ENCODE measurements at regions not wholly inside any gene's neighbourhood (a gene's known extent, or its start where the extent isn't known, plus 50 kb on each side); places are given as distances from the start of the nearest gene placed in this dataset.

GRCh38 chr4:129581305-129581704 lies 485.4 kb downstream of the C4orf33 start:
- H3K4me1 Mint-ChIP-seq (ENCODE audit: low read depth in 2 of 2) = no peaks in the 10 kb centered on the region
- H3K4me3 Mint-ChIP-seq = no peak overlapping the region
- peaks cover 3% of the 10 kb centered on the region for H3K36me3 Mint-ChIP-seq (ENCODE audit: insufficient read depth)
- no peak for ATAC-seq (replicated peaks)
- peaks cover 4 to 12% of the 10 kb centered on the region in 2 donors for H3K9me3 Mint-ChIP-seq
- no peak for DNase-seq
- H3K27me3 Mint-ChIP-seq = no peaks in the 10 kb centered on the region
- no peak overlapping the region for H3K27ac Mint-ChIP-seq

DNA sequence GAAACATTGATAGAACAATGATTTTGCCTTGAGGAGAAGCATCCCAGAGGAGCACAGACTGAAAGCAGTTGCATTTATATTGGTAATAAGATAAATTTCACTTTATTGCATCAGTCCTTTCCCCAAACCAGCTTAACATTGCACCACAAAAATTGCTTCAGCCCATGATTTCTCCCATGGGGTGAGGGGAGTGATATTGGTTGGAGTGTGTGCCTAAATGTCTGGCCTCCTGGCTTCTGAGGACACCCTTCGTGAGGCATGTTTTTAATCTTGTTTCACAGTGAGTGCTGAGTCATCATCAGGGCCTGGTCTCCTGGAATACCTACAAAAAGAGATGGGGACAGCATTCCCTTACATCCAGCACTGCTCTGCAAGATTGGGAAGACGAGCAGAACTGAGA lies 487.9 kb downstream of the C4orf33 start:
- H3K9me3 Mint-ChIP-seq = peaks cover 0 to 5% of the 10 kb centered on the region in 2 donors
- DNase-seq (no peak), ATAC-seq (replicated peaks) (no peak)
- no peak overlapping the region for H3K27ac Mint-ChIP-seq
- no peaks in the 10 kb centered on the region for H3K4me1 Mint-ChIP-seq (ENCODE audit: low read depth in 2 of 2)
- no peaks in the 10 kb centered on the region for H3K27me3 Mint-ChIP-seq
- H3K36me3 Mint-ChIP-seq (ENCODE audit: insufficient read depth) = peaks cover 1% of the 10 kb centered on the region
- no peak overlapping the region for H3K4me3 Mint-ChIP-seq

DNA sequence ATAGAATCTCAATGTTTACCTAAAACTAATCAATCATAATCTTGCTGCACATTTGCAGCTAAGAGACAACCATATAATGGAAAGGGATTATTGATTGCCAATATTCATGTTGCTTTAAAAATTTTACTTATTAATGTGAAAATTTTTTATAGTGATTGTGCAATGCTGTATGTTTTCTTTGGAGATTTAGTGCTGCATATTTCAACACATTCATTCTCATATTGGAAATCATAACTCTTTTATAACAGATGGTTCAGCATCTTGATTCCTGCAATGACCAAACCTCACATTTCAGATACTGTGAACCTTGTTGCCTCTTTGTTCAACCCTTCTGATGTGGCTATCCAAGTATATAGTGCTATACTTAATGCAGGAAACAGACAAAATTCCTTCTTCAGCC lies 502.6 kb downstream of the C4orf33 start:
- H3K36me3 Mint-ChIP-seq (ENCODE audit: insufficient read depth) = no peaks in the 10 kb centered on the region
- H3K4me1 Mint-ChIP-seq (ENCODE audit: low read depth in 2 of 2) = no peaks in the 10 kb centered on the region
- no peak overlapping the region for H3K27ac Mint-ChIP-seq

GRCh38 chr4:129600898-129601297 lies 504.9 kb downstream of the C4orf33 start:
- Mint-ChIP-seq H3K36me3 (ENCODE audit: insufficient read depth) (no peaks in the 10 kb centered on the region), H3K4me3 (no peak overlapping the region), H3K4me1 (ENCODE audit: low read depth in 2 of 2) (no peaks in the 10 kb centered on the region), H3K27ac (no peak overlapping the region), H3K27me3 (no peaks in the 10 kb centered on the region), H3K9me3 (peaks cover 0 to 5% of the 10 kb centered on the region in 2 donors)
- DNase-seq (no peak), ATAC-seq (replicated peaks) (no peak)

More for the DNA sequence above, 502.6 kb downstream of the C4orf33 start:
- DNase-seq (no peak), ATAC-seq (replicated peaks) (no peak)
- no peak overlapping the region for H3K4me3 Mint-ChIP-seq
- H3K27me3 Mint-ChIP-seq = no peaks in the 10 kb centered on the region
- peaks cover 0 to 6% of the 10 kb centered on the region in 2 donors for H3K9me3 Mint-ChIP-seq

DNA sequence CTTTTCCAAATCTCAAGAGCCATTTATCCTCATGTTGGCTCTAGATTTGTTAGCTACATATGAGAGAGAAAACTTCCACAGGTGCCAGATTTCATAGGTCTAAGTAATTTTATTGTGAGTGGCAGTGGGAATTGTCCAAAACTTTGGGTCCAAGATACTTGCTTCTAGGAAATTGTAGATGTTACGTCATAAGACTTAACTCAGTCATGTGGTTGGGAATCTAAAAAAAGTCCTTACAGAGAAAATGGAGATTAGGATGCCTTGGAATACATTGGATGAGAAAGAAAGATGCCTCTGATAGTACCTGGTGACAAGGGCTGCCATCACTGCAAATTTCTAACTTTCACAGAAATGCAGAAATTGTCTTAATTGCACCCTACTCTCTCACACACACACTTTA lies 506.5 kb downstream of the C4orf33 start:
- Mint-ChIP-seq H3K4me1 (ENCODE audit: low read depth in 2 of 2) (no peaks in the 10 kb centered on the region), H3K27ac (no peak overlapping the region), H3K4me3 (no peak overlapping the region), H3K27me3 (no peaks in the 10 kb centered on the region), H3K9me3 (peaks cover 0 to 5% of the 10 kb centered on the region in 2 donors), H3K36me3 (ENCODE audit: insufficient read depth) (no peaks in the 10 kb centered on the region)
- ATAC-seq (replicated peaks) (no peak), DNase-seq (no peak)

DNA sequence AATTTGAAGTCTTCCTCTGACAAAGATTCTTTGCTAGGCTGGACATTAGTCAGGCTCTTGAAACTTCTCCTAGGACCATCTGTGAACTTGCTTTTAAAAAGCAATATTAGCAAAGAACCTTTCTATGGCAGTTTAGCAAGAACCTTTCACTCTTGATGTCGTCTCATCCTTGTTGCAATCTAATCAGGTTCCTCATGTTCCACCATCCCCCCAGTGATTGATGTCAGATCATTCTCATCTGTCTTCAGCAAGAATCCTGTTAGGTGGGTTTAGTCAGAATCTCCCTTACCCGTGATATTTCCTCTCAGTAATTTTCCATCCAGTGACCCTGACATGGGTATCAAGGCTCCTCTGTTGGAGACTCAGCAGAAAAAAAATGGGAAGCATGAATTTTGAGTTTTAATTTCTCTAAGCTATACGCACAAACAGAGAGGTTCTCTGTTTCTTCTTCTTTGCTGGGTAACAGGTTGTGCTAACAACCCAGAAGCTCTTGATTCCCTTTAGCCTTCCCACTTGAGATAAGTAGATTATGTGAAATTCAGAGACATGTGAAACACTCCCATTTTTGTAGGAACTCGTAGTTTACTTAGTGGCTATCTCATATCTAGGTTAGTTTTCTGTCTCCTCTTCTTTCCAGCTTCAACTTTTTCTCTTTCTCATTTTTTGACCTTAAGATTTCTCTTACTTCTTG lies 507.4 kb downstream of the C4orf33 start:
- Mint-ChIP-seq H3K4me3 (no peak overlapping the region), H3K27me3 (no peaks in the 10 kb centered on the region), H3K27ac (no peak overlapping the region), H3K36me3 (ENCODE audit: insufficient read depth) (no peaks in the 10 kb centered on the region), H3K4me1 (ENCODE audit: low read depth in 2 of 2) (no peaks in the 10 kb centered on the region), H3K9me3 (peaks cover 0 to 5% of the 10 kb centered on the region in 2 donors)
- DNase-seq = no peak
- no peak for ATAC-seq (replicated peaks)

DNA sequence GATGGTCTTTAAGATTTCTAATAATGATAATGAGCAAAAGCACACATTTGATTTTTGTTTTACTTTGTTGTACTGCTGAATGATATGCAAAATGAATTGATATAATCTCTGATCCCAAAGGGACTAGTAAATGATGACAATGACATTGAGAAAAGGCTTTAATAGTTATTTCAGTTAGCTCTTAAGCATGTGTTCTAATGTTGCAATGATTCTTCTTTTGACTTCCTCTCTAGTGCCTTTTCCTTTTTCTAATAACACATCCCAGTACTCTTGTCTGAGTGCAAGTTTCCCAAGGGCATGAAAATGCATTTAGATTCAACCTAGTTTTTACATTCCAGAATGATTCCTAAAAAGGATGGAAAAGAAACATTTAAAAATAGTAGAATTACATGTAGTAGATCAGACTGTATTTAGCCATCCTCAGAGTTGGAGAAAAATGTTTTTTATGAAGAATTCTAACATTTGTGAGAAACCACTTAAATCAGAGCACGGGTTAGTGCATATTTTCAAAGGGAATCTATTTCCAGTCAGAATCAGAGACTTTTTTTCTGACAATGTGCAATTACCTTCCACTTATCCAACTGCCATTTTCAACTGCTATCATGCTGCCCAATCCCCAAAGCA lies 508.8 kb downstream of the C4orf33 start:
- DNase-seq = no peak
- H3K9me3 Mint-ChIP-seq = peaks cover 0 to 5% of the 10 kb centered on the region in 2 donors
- no peaks in the 10 kb centered on the region for H3K4me1 Mint-ChIP-seq (ENCODE audit: low read depth in 2 of 2)
- no peak for ATAC-seq (replicated peaks)
- H3K27ac Mint-ChIP-seq = no peak overlapping the region
- no peaks in the 10 kb centered on the region for H3K36me3 Mint-ChIP-seq (ENCODE audit: insufficient read depth)
- H3K27me3 Mint-ChIP-seq = no peaks in the 10 kb centered on the region
- H3K4me3 Mint-ChIP-seq = no peak overlapping the region

DNA sequence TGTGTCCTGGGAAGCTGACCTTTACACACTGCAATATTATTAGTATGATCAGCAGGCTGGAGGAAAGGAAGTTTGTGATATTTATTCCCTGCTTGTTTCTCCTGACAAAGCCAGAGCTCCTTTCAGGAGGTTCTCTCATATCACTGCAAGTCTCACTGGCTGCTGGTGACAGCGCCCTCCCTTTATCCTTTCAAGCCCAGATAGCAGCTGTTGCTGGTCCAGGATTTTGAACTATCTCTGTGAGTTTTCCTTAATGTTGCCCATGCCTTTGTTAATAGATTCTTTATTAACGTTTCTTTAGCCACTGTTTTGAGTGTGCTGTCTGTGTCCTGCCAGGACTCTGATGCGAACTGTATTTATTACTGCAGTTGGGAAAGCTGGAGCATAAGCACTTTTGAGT lies 518.7 kb downstream of the C4orf33 start:
- Mint-ChIP-seq H3K4me3 (no peak overlapping the region), H3K27me3 (no peaks in the 10 kb centered on the region), H3K9me3 (peaks cover 2 to 6% of the 10 kb centered on the region in 2 donors), H3K36me3 (ENCODE audit: insufficient read depth) (no peaks in the 10 kb centered on the region), H3K27ac (no peak overlapping the region), H3K4me1 (ENCODE audit: low read depth in 2 of 2) (no peaks in the 10 kb centered on the region)
- DNase-seq (no peak), ATAC-seq (replicated peaks) (no peak)

DNA sequence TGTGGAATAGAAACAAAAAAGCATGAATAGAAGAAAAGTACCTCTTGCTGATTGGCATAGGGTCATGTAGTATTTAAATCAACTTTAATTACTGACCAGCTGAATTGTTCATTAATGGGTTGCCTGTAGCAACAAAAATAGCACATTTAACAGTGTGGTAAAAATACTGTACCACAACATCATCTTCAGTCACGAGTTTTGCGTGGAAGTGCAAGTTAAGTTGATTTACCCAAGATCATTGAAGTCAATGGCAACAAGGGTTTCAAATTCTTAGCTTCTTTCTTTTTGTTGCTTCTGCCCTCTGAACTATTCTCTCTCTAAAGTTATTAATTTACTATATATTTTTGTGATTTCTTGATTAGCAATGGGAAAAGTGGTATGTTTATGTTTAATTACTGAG lies 526.6 kb downstream of the C4orf33 start:
- peaks cover 5 to 11% of the 10 kb centered on the region in 2 donors for H3K9me3 Mint-ChIP-seq
- no peaks in the 10 kb centered on the region for H3K36me3 Mint-ChIP-seq (ENCODE audit: insufficient read depth)
- ATAC-seq (replicated peaks) (no peak), DNase-seq (no peak)
- no peaks in the 10 kb centered on the region for H3K27me3 Mint-ChIP-seq
- H3K27ac Mint-ChIP-seq = no peak overlapping the region
- H3K4me3 Mint-ChIP-seq = no peak overlapping the region
- no peaks in the 10 kb centered on the region for H3K4me1 Mint-ChIP-seq (ENCODE audit: low read depth in 2 of 2)

DNA sequence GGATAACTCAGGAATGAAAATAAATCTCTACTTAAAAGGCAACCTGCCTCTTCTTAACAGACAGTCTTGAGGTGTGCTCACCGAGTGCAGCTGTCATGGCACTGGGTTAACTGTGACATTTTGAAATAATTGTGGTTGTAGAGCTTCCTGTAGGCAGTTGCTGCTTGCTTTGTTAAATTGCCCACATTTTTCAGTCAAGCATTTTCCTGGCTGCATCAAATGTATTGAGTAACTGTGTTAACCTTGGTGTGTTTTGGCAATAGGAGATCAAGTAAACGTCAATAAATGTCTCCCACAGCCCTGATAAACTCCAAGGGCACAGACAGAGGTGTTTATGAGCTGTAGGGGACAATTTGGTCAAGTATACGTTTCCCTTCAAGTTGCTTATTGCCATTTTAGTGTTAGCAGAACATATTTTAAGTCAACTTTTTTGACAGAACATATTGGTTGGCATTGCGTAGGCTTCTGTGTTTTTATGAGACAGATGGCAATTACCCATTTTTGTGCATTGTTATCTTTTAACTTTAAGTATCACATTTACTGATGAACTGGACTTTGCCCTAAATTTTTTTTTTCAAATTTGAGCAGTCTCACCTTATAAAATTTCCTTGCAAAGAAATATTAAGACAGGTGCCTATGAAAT lies 527.4 kb downstream of the C4orf33 start:
- peaks cover 5 to 11% of the 10 kb centered on the region in 2 donors for H3K9me3 Mint-ChIP-seq
- H3K4me1 Mint-ChIP-seq (ENCODE audit: low read depth in 2 of 2) = no peaks in the 10 kb centered on the region
- H3K36me3 Mint-ChIP-seq (ENCODE audit: insufficient read depth) = no peaks in the 10 kb centered on the region
- H3K27me3 Mint-ChIP-seq = no peaks in the 10 kb centered on the region
- H3K4me3 Mint-ChIP-seq = no peak overlapping the region
- DNase-seq (no peak), ATAC-seq (replicated peaks) (no peak)
- H3K27ac Mint-ChIP-seq = no peak overlapping the region

DNA sequence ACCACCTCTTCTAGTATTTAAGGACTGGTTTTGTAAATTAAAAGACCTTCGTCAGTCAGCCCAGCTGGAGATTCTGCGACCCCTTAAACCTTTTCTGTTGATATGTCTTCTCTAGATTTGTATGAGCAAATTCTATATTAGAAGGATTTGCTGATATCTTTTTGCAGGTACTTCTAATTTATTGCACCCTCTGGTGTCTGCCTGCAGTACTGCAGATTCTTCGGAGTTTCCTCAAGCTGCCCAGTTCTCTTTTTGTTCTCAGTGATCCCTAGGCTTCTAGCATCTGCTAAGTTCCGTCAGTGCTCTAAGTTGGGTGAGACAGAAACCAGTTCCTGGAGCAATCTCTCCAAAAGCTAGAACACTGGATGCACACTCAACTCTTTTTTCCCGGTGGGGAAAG lies 545.2 kb downstream of the C4orf33 start:
- no peaks in the 10 kb centered on the region for H3K36me3 Mint-ChIP-seq (ENCODE audit: insufficient read depth)
- DNase-seq (peak; percentile 5 to 6 (median 5)), ATAC-seq (replicated peaks) (no peak)
- H3K27me3 Mint-ChIP-seq = no peaks in the 10 kb centered on the region
- no peaks in the 10 kb centered on the region for H3K9me3 Mint-ChIP-seq
- no peaks in the 10 kb centered on the region for H3K4me1 Mint-ChIP-seq (ENCODE audit: low read depth in 2 of 2)
- no peak overlapping the region for H3K27ac Mint-ChIP-seq
- H3K4me3 Mint-ChIP-seq = no peak overlapping the region

GRCh38 chr4:129645461-129645860 lies 549.5 kb downstream of the C4orf33 start:
- Mint-ChIP-seq H3K9me3 (no peaks in the 10 kb centered on the region), H3K36me3 (ENCODE audit: insufficient read depth) (no peaks in the 10 kb centered on the region), H3K4me1 (ENCODE audit: low read depth in 2 of 2) (no peaks in the 10 kb centered on the region), H3K27ac (no peak overlapping the region), H3K4me3 (no peak overlapping the region), H3K27me3 (no peaks in the 10 kb centered on the region)
- DNase-seq (no peak), ATAC-seq (replicated peaks) (no peak)

GRCh38 chr4:129668092-129668491 lies 572.1 kb downstream of the C4orf33 start:
- no peaks in the 10 kb centered on the region for H3K4me1 Mint-ChIP-seq (ENCODE audit: low read depth in 2 of 2)
- no peak overlapping the region for H3K27ac Mint-ChIP-seq
- no peak overlapping the region for H3K4me3 Mint-ChIP-seq
- no peaks in the 10 kb centered on the region for H3K27me3 Mint-ChIP-seq
- peaks cover 0 to 2% of the 10 kb centered on the region in 2 donors for H3K9me3 Mint-ChIP-seq
- ATAC-seq (replicated peaks) = no peak
- H3K36me3 Mint-ChIP-seq (ENCODE audit: insufficient read depth) = no peaks in the 10 kb centered on the region
- DNase-seq = no peak

DNA sequence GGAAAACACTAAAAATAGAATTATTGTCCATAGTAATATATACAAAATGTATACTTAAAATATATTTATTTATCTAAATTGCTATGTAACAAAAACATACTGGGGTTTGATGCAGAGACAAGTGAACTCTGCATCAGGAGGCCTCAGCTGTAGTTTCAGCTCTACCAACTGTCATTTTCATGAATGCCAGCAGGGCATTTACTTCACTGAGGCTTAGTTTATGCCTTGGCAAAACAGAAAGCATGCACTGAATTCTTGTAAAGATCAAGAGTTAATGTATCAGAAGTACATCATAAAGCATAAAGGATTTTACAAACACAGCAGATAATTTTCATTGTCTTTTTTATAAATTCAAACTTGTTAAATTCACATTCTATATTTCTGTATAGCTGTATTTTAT lies 577.0 kb downstream of the C4orf33 start:
- H3K4me1 Mint-ChIP-seq (ENCODE audit: low read depth in 2 of 2) = no peaks in the 10 kb centered on the region

More for the DNA sequence above, 577.0 kb downstream of the C4orf33 start:
- Mint-ChIP-seq H3K27ac (no peak overlapping the region), H3K9me3 (peaks cover 0 to 3% of the 10 kb centered on the region in 2 donors), H3K36me3 (ENCODE audit: insufficient read depth) (no peaks in the 10 kb centered on the region), H3K27me3 (no peaks in the 10 kb centered on the region), H3K4me3 (no peak overlapping the region)
- DNase-seq (no peak), ATAC-seq (replicated peaks) (no peak)

All from effector memory CD8-positive, alpha-beta T cell (primary cell).